Mesothelial cell of epicardium (in vitro differentiated cells): ENCODE measurements at regions not wholly inside any gene's neighbourhood (a gene's known extent, or its start where the extent isn't known, plus 50 kb on each side); places are given as distances from the start of the nearest gene placed in this dataset.

ENCODE experiments used
- DNase-seq, 2 experiments: peaks; one replicate each; pipeline ENCODE4 v3.0.0; 2021; ENCODE audit warnings: low spot score in 2 of 2; ENCODE audit not compliant: unreplicated experiment in 2 of 2
- H3K27ac Mint-ChIP-seq: 2 replicates; pipeline ENCODE4 v1.8.0; 2021; ENCODE audit warnings: mixed read lengths
- H3K27me3 Mint-ChIP-seq: 2 replicates; pipeline ENCODE4 v1.8.0; 2021; ENCODE audit warnings: low read depth, mixed read lengths
- H3K36me3 Mint-ChIP-seq: 2 replicates; pipeline ENCODE4 v1.8.0; 2021; ENCODE audit warnings: mixed read lengths
- H3K4me1 Mint-ChIP-seq: 2 replicates; pipeline ENCODE4 v1.8.0; 2021; ENCODE audit warnings: mixed read lengths
- H3K4me3 Mint-ChIP-seq: 2 replicates; pipeline ENCODE4 v1.8.0; 2021; ENCODE audit warnings: mild to moderate bottlenecking, moderate library complexity, mixed read lengths
- H3K9me3 Mint-ChIP-seq: 2 replicates; pipeline ENCODE4 v1.8.0; 2021; ENCODE audit warnings: mixed read lengths
- CTCF ChIP-seq: fragments of 200-600 bp; sonication (generic); IDR thresholded peaks from one replicate; pipeline ENCODE4 v1.5.0; 2021; ENCODE audit warnings: antibody characterized with exemption; ENCODE audit not compliant: unreplicated experiment

GRCh38 chr5:164372892-164373291, 867.5 kb downstream of the MAT2B start:
- Mint-ChIP-seq H3K4me3 (no peak overlapping the region), H3K27me3 (no peaks in the 10 kb centered on the region), H3K9me3 (no peaks in the 10 kb centered on the region), H3K27ac (no peak overlapping the region), H3K4me1 (peaks cover 1% of the 10 kb centered on the region), H3K36me3 (no peaks in the 10 kb centered on the region)
- TF ChIP-seq CTCF: no peak
- DNase-seq: no peak

- Mint-ChIP-seq H3K9me3 (peaks cover 9% of the 10 kb centered on the region), H3K27me3 (no peaks in the 10 kb centered on the region), H3K4me1 (peaks cover 1% of the 10 kb centered on the region), H3K4me3 (no peak overlapping the region), H3K36me3 (peaks cover 4% of the 10 kb centered on the region), H3K27ac (no peak overlapping the region)
- TF ChIP-seq CTCF: no peak
- DNase-seq: no peak
Observed at GRCh38 chr5:164373876-164374275, 868.5 kb downstream of the MAT2B start.

- peaks cover 4% of the 10 kb centered on the region for H3K36me3 Mint-ChIP-seq
- no peaks in the 10 kb centered on the region for H3K27me3 Mint-ChIP-seq
- H3K4me1 Mint-ChIP-seq: peaks cover 1% of the 10 kb centered on the region
- DNase-seq: no peak
- H3K4me3 Mint-ChIP-seq: no peak overlapping the region
- no peak for TF ChIP-seq CTCF
- no peak overlapping the region for H3K27ac Mint-ChIP-seq
- peaks cover 16% of the 10 kb centered on the region for H3K9me3 Mint-ChIP-seq
Observed at GRCh38 chr5:164375051-164375450, 869.6 kb downstream of the MAT2B start.

- H3K9me3 Mint-ChIP-seq: peaks cover 23% of the 10 kb centered on the region
- H3K27ac Mint-ChIP-seq: no peak overlapping the region
- H3K36me3 Mint-ChIP-seq: peaks cover 4% of the 10 kb centered on the region
- no peak for DNase-seq
- H3K4me3 Mint-ChIP-seq: no peak overlapping the region
- peaks cover 1% of the 10 kb centered on the region for H3K4me1 Mint-ChIP-seq
- no peak for TF ChIP-seq CTCF
- no peaks in the 10 kb centered on the region for H3K27me3 Mint-ChIP-seq
Observed at GRCh38 chr5:164376843-164377242, 871.4 kb downstream of the MAT2B start.

- no peak for DNase-seq
- peaks cover 7% of the 10 kb centered on the region for H3K36me3 Mint-ChIP-seq
- no peak overlapping the region for H3K4me3 Mint-ChIP-seq
- peaks cover under 1% of the 10 kb centered on the region for H3K4me1 Mint-ChIP-seq
- no peaks in the 10 kb centered on the region for H3K27me3 Mint-ChIP-seq
- no peak for TF ChIP-seq CTCF
- no peak overlapping the region for H3K27ac Mint-ChIP-seq
- peaks cover 29% of the 10 kb centered on the region for H3K9me3 Mint-ChIP-seq
Observed at GRCh38 chr5:164377746-164378145, 872.3 kb downstream of the MAT2B start.

- Mint-ChIP-seq H3K9me3 (peaks cover 43% of the 10 kb centered on the region), H3K27ac (no peak overlapping the region), H3K27me3 (no peaks in the 10 kb centered on the region), H3K4me1 (no peaks in the 10 kb centered on the region), H3K36me3 (peaks cover 5% of the 10 kb centered on the region), H3K4me3 (no peak overlapping the region)
- TF ChIP-seq CTCF: no peak
- DNase-seq: no peak
Observed at GRCh38 chr5:164383662-164384061, 878.2 kb downstream of the MAT2B start.
